Epidermal melanocyte (primary cell): ENCODE measurements at regions not wholly inside any gene's neighbourhood (a gene's known extent, or its start where the extent isn't known, plus 50 kb on each side); places are given as distances from the start of the nearest gene placed in this dataset.
"Not testable (repeated sequence)": the region's sequence is repeated elsewhere in the genome, so short reads cannot be mapped to it uniquely, and the experiment has no call there.

ENCODE experiments used
- DNase-seq: peaks from one replicate; pipeline ENCODE4 v3.0.0; 2011; ENCODE audit warnings: low spot score; ENCODE audit not compliant: insufficient read length

GRCh38 chr12:124707316-124707715, 139.9 kb upstream of the NCOR2 start:
- no peak for DNase-seq

- DNase-seq = no peak
These were observed 139.0 kb upstream of the NCOR2 start for GRCh38 chr12:124706363-124706762.

GRCh38 chr12:124705545-124706138, 138.2 kb upstream of the NCOR2 start:
- DNase-seq = no peak

GRCh38 chr12:124704619-124705018, 137.2 kb upstream of the NCOR2 start:
- DNase-seq = no peak

GRCh38 chr12:124703856-124704255, 136.4 kb upstream of the NCOR2 start:
- no peak for DNase-seq

- DNase-seq = no peak
These were observed 135.3 kb upstream of the NCOR2 start for GRCh38 chr12:124702736-124703135.

- no peak for DNase-seq
These were observed 133.6 kb upstream of the NCOR2 start for GRCh38 chr12:124700810-124701592.

- DNase-seq = no peak
These were observed 132.5 kb upstream of the NCOR2 start for GRCh38 chr12:124699909-124700308.

- DNase-seq = no peak
These were observed 131.5 kb upstream of the NCOR2 start for GRCh38 chr12:124698998-124699305.

GRCh38 chr12:124698211-124698997, 131.0 kb upstream of the NCOR2 start:
- peak; percentile 84 for DNase-seq

GRCh38 chr12:124697722-124698121, 130.3 kb upstream of the NCOR2 start:
- DNase-seq = not testable (repeated sequence)

- DNase-seq = no peak
These were observed 129.5 kb upstream of the NCOR2 start for GRCh38 chr12:124696693-124697476.

GRCh38 chr12:124695861-124696260, 128.4 kb upstream of the NCOR2 start:
- no peak for DNase-seq

GRCh38 chr12:124694846-124695497, 127.6 kb upstream of the NCOR2 start:
- no peak for DNase-seq

GRCh38 chr12:124694250-124694649, 126.8 kb upstream of the NCOR2 start:
- DNase-seq = no peak

GRCh38 chr12:124693111-124693723, 125.8 kb upstream of the NCOR2 start:
- no peak for DNase-seq

- DNase-seq = no peak
These were observed 125.0 kb upstream of the NCOR2 start for GRCh38 chr12:124692443-124692842.

GRCh38 chr12:124691429-124691828, 124.0 kb upstream of the NCOR2 start:
- no peak for DNase-seq

- no peak for DNase-seq
These were observed 122.2 kb upstream of the NCOR2 start for GRCh38 chr12:124689631-124690030.

- no peak for DNase-seq
These were observed 121.1 kb upstream of the NCOR2 start for GRCh38 chr12:124688356-124688992.
